C4-2B (cell line): ENCODE measurements at regions not wholly inside any gene's neighbourhood (a gene's known extent, or its start where the extent isn't known, plus 50 kb on each side); places are given as distances from the start of the nearest gene placed in this dataset.
"Not testable (repeated sequence)": the region's sequence is repeated elsewhere in the genome, so short reads cannot be mapped to it uniquely, and the experiment has no call there.

ENCODE experiments used
- ZFX ChIP-seq: fragments of 450-650 bp; IDR thresholded peaks from 2 replicates; pipeline ENCODE4 v1.6.1; 2017
- TF ChIP-seq, protein P1 (sequence below): fragments of 450-650 bp; conservative IDR thresholded peaks from 2 replicates; pipeline ENCODE4 v1.5.1; 2017; ENCODE audit warnings: mild to moderate bottlenecking

GRCh38 chr1:121511455-121511854 lies 326.7 kb downstream of the SRGAP2C start:
- TF ChIP-seq, protein P1, sequence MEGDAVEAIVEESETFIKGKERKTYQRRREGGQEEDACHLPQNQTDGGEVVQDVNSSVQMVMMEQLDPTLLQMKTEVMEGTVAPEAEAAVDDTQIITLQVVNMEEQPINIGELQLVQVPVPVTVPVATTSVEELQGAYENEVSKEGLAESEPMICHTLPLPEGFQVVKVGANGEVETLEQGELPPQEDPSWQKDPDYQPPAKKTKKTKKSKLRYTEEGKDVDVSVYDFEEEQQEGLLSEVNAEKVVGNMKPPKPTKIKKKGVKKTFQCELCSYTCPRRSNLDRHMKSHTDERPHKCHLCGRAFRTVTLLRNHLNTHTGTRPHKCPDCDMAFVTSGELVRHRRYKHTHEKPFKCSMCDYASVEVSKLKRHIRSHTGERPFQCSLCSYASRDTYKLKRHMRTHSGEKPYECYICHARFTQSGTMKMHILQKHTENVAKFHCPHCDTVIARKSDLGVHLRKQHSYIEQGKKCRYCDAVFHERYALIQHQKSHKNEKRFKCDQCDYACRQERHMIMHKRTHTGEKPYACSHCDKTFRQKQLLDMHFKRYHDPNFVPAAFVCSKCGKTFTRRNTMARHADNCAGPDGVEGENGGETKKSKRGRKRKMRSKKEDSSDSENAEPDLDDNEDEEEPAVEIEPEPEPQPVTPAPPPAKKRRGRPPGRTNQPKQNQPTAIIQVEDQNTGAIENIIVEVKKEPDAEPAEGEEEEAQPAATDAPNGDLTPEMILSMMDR, result not testable (repeated sequence)
- not testable (repeated sequence) for TF ChIP-seq ZFX
